ENCODE measurements at regions not wholly inside any gene's neighbourhood (a gene's known extent, or its start where the extent isn't known, plus 50 kb on each side); places are given as distances from the start of the nearest gene placed in this dataset.

GRCh38 chr9:109560470-109561132 lies 62.5 kb upstream of the PTPN3 start:
- FAIRE-seq (no peak), DNase-seq (no peak)
- intact Hi-C loops (cut with DNase I) = no loop called here
- Histone ChIP-seq H3K9me3 (ENCODE audit: control insufficient read depth in 2 of 3, insufficient read depth in 1 of 3, low read length in 3 of 3) (no peaks in the 10 kb centered on the region), H3K36me3 (ENCODE audit: control insufficient read depth in 2 of 3, insufficient read depth in 3 of 3, low read length in 3 of 3) (no peaks in the 10 kb centered on the region), H3K4me3 (ENCODE audit: low read length in 3 of 3) (no peak overlapping the region), H3K27me3 (ENCODE audit: control insufficient read depth, insufficient read depth, low read length) (no peaks in the 10 kb centered on the region), H3K4me1 (ENCODE audit: control insufficient read depth in 2 of 3, insufficient read depth in 2 of 3, low read depth in 1 of 3, low read length in 3 of 3) (peaks cover 0 to 7% (median 0%) of the 10 kb centered on the region in 3 donors), H3K27ac (ENCODE audit: low read depth in 2 of 2, low read length in 2 of 2) (no peak overlapping the region), H3K9ac (ENCODE audit: low read length in 3 of 3) (no peak overlapping the region)
- TF ChIP-seq CTCF (IDR thresholded peaks at IDR 0.05; ENCODE audit: borderline replicate concordance, extremely low read depth, insufficient read depth) = no peak

- no peak for TF ChIP-seq CTCF (IDR thresholded peaks at IDR 0.05; ENCODE audit: borderline replicate concordance, extremely low read depth, insufficient read depth)
These were observed 63.0 kb upstream of the PTPN3 start for GRCh38 chr9:109561137-109561536.

GRCh38 chr9:109568089-109568488 lies 70.0 kb upstream of the PTPN3 start:
- H3K4me3 ChIP-seq (ENCODE audit: low read length in 3 of 3) = no peak overlapping the region
- no peak overlapping the region for H3K27ac ChIP-seq (ENCODE audit: low read depth in 2 of 2, low read length in 2 of 2)
- no peak for TF ChIP-seq CTCF (IDR thresholded peaks at IDR 0.05; ENCODE audit: borderline replicate concordance, extremely low read depth, insufficient read depth)
- no peaks in the 10 kb centered on the region for H3K27me3 ChIP-seq (ENCODE audit: control insufficient read depth, insufficient read depth, low read length)
- DNase-seq = no peak
- no peaks in the 10 kb centered on the region for H3K36me3 ChIP-seq (ENCODE audit: control insufficient read depth in 2 of 3, insufficient read depth in 3 of 3, low read length in 3 of 3)
- H3K9me3 ChIP-seq (ENCODE audit: control insufficient read depth in 2 of 3, insufficient read depth in 1 of 3, low read length in 3 of 3) = no peaks in the 10 kb centered on the region
- H3K4me1 ChIP-seq (ENCODE audit: control insufficient read depth in 2 of 3, insufficient read depth in 2 of 3, low read depth in 1 of 3, low read length in 3 of 3) = no peaks in the 10 kb centered on the region
- intact Hi-C loops (cut with DNase I) = no loop called here
- FAIRE-seq = no peak
- H3K9ac ChIP-seq (ENCODE audit: low read length in 3 of 3) = no peak overlapping the region

More at GRCh38 chr9:109561137-109561536, 63.0 kb upstream of the PTPN3 start:
- Histone ChIP-seq H3K27ac (ENCODE audit: low read depth in 2 of 2, low read length in 2 of 2) (no peak overlapping the region), H3K9ac (ENCODE audit: low read length in 3 of 3) (no peak overlapping the region), H3K4me1 (ENCODE audit: control insufficient read depth in 2 of 3, insufficient read depth in 2 of 3, low read depth in 1 of 3, low read length in 3 of 3) (peaks cover 0 to 4% (median 0%) of the 10 kb centered on the region in 3 donors), H3K9me3 (ENCODE audit: control insufficient read depth in 2 of 3, insufficient read depth in 1 of 3, low read length in 3 of 3) (no peaks in the 10 kb centered on the region), H3K4me3 (ENCODE audit: low read length in 3 of 3) (no peak overlapping the region), H3K27me3 (ENCODE audit: control insufficient read depth, insufficient read depth, low read length) (no peaks in the 10 kb centered on the region), H3K36me3 (ENCODE audit: control insufficient read depth in 2 of 3, insufficient read depth in 3 of 3, low read length in 3 of 3) (no peaks in the 10 kb centered on the region)
- DNase-seq = no peak
- intact Hi-C loops (cut with DNase I) = no loop called here
- no peak for FAIRE-seq

Measured in kidney (tissue), 13 donors.